Left lobe of liver (tissue), 2 donors: ENCODE measurements at regions not wholly inside any gene's neighbourhood (a gene's known extent, or its start where the extent isn't known, plus 50 kb on each side); places are given as distances from the start of the nearest gene placed in this dataset.
"Not testable (repeated sequence)": the region's sequence is repeated elsewhere in the genome, so short reads cannot be mapped to it uniquely, and the experiment has no call there.

ENCODE experiments used
- ATAC-seq: fragments of 200-7000 bp; cut with Tn5 transposase; one replicate; pipeline ENCODE4 v1.9.1; 2020; ENCODE audit warnings: mild to moderate bottlenecking, moderate library complexity
- DNase-seq: peaks from one replicate; pipeline ENCODE4 v3.0.0-alpha.2; 2020; ENCODE audit warnings: low spot score
- donor health status: DM: no; HTN: no; CAD: no; lungs with moderate emphysema.
- donor health status: DM: no; HTN: yes; CAD: no.

DNA sequence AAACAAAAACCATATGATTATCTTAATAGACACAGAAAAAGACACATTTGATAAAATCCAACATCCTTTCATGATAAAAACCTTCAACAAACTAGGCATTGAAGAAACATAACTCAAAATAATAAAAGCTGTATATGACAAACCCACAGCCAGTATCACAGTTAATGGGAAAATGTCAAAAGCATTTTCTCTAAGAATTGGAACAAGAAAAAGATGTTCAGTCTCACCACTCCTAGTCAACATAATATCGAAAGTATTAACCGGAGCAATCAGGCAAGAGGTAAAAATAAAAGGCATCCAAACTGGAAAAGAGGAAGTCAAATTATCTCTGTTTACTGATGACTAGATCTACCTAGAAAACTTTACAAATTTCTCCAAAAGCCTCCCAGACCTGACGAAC lies 684.2 kb upstream of the SPRY2 start:
- ATAC-seq (no peak), DNase-seq (no peak)

DNA sequence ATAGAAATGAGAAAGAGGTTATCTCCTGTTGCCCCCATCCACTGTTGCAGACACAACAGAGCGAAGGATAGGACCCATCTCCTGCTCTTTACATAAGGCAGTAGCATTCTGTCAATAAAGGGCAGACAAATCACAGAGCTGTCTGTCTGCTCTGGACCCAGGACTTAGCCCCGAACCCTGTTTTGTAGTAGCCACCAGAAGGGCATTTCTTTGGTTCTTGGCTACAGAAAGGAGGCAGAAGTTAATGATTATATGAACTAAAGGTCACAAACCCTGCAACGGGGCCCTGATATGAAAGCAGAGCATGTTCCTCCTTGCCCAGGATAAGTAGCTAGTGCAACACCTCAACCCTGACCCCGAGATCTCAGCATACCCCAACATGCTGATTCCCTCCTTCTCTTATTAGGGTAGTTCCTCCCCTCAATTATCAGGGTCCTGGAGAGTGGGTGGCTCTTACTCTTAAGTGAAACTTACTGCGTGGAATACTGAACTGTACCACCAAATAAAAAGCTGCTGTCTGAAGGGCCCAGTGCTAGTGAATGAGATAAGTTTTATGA lies 680.4 kb upstream of the SPRY2 start:
- peak; percentile 49 for DNase-seq
- ATAC-seq = peak; percentile 86

DNA sequence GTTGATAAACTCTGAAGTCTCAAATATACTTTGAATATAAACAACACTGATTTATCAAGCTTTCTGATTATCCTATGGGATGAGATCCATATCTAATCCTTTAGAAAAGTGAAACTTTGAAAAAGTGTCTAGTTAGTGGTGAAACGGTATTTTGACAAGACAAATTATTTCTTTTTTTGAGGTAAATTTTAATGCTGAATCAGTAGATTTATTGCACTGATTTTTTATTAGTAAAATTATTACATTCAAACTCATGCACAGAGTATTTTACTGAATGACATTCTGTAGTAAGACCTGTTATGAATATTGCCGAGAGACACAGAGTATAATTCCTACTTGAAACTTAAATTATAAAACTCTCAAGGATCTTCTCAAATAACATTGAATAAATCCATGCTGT lies 679.1 kb upstream of the SPRY2 start:
- ATAC-seq (no peak), DNase-seq (no peak)

DNA sequence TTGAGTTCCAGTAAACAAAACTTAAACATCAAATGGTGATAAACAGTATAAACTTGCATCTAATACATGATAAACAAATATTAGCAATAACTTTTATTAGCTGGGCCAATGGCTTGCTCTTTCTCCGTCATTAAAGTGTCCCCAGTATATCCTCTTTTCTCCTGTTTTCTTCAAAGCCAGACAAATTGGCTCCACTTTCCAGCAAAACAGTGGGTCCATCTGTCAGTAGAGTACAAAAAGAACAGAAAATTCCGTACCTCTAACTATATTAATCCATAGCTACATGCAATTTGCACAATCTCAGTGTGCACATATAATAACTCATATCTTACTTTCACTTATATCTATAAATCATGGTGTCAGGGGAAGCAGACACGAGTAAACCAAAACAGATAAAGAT lies 678.0 kb upstream of the SPRY2 start:
- DNase-seq (no peak), ATAC-seq (no peak)

DNA sequence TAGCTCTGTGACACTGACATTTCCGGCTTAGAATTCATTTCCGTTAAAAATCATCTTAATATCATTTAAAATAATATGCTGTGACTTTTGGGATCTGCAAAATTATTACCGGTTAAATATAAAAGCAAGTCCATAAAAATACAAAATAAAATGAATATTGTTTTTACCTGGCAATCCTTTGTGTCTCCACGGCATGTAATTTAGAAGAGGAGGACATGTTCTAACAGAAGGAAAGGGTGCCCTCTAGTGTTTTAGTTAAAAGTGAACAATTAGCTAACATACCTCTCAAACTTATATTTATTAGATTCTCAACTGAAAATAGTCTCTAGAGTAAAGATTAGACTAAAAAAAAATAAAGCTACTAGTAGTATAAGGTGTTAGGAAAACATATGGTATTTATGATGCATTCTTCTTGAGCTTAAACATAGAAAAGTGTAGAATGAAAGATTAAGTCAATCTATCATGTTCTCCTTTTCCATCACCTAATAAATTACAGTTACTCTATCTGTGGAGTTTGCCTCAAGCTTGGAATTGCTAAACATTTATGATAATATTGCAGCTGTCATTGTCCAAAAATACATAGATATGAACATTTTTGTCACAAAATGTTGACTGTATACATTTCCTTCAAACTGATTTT lies 676.7 kb upstream of the SPRY2 start:
- DNase-seq (no peak), ATAC-seq (peak; percentile 76)

DNA sequence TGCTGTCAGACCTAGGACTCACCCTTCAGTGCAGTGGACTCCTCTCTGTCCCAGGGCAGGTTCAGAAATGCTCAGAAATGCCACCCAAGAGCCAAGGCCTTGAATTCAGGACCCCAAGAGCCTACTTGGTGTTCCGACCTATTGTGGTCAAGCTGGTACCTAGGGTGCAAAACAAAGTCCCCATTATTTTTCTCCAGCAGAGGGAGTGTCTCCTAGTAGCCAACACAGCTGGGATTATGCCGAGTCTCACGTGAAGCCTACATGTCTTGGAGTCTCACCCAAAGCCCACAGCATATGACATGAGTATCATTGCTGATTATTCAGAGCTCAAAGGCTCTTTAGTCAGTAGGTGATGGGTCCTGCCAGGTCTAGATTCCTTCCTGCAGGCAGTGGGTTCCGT lies 671.1 kb upstream of the SPRY2 start:
- DNase-seq = no peak
- ATAC-seq = no peak

DNA sequence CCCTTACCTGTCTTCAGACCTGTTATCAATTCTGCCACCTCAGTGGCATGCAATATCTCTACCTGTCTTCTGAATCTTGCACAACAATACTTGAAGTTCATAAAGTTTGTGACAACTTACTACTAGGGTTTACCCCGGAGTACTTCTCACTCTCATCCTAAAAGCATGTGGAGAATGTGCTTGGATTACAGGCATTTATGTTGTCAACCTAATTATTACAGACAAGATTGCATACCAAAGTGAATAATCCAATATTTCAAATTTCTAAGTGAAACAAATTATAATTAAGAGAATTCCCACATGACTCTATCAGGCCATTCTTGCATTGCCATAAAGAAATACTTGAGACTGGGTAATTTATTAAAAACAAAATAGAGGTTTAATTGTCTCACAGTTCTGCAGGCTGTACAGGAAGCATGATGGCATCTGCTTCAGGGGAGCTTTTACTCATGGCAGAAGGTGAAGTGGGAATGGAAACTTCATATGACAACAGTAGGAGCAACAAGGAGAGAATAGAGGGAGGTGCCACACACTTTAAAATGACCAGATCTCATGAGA lies 661.0 kb upstream of the SPRY2 start:
- DNase-seq (no peak), ATAC-seq (no peak)

DNA sequence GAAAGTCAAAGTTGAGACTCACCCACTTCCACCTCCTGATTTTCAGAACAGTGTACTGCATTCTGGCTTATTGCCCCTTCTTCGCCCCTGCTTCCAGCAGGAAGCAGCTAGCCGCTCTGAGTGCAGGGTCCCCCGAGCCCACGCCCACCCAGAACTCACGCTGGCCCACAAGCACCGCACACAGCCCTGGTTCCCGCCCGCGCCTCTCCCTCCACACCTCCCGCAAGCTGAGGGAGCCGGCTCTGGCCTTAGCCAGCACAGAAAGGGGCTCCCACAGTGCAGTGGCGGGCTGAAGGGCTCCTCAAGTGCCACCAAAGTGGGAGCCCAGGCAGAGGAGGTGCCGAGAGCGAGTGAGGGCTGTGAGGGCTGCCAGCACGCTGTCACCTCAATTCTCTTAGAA lies 657.7 kb upstream of the SPRY2 start:
- ATAC-seq, DNase-seq: not testable (repeated sequence)

DNA sequence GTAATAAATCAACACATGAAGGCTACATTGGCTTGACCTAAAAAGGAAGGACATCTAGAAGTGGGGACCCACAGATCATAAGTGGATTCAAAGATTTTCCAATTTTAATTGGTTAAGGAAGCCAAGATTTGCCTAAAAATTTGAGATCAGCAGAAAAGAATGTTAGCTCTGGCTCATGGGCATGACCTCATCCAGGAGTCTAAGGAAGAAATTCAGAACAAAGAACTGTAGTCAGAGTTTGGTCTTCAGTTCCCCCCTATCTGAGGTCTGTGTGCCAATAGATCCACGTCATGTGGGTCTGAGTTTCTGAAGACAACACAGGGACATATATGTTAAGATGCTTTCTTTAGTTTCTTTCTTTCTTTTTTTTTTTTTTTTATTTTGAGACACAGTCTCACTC lies 648.8 kb upstream of the SPRY2 start:
- ATAC-seq (no peak), DNase-seq (no peak)

DNA sequence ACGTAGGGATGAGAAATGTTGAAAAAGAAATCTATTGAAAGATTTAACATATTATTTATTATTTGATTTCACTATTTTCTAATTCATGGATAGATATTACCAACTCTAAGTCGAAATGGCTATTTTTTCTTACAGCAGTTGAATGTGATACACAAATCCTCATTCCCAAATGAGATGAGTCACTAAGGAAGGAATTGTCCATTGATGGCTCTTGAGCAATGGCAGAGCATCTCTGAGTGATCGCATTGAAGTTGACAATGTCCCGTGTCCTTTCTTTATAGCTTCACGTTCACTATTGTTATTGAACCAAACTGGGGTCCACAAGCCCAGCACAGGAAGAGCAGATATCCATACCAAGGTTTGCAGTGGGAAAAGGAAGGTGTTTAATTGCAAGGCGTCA lies 648.3 kb upstream of the SPRY2 start:
- ATAC-seq = no peak
- no peak for DNase-seq

DNA sequence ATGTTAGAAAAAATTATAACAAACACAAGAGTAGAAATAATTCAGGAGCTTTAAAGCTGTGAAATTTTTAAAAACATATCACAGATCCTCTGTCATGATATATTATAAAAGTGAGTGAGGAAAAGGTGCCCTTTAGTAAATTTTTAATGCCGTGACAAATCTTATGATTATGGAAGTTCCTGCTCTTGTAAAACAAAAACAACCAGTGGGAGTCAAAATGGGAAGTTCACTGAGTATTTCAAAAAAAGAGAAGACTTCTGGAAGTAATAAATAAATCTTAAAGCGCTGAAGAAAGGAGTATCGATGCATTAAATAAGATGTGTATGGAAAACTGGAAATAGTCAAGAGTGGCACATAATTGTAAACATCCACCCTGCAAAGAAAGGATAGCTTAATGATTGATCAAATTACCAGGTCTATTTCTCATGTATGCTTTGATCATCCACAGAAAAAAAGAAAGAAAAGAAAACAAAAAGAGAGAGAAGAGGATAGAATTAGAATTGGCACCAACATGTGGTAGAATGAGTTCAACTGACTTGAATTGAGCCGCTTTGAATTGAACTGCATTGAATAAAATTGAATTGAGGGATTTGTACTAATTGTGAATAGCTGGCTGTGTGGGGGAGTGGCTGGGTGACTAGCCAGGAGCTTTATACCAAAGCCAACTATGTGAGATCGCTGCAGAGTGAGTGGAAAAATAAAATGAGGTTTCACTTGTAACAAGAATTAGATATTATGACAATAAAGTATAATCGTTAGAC lies 647.6 kb upstream of the SPRY2 start:
- no peak for ATAC-seq
- no peak for DNase-seq

DNA sequence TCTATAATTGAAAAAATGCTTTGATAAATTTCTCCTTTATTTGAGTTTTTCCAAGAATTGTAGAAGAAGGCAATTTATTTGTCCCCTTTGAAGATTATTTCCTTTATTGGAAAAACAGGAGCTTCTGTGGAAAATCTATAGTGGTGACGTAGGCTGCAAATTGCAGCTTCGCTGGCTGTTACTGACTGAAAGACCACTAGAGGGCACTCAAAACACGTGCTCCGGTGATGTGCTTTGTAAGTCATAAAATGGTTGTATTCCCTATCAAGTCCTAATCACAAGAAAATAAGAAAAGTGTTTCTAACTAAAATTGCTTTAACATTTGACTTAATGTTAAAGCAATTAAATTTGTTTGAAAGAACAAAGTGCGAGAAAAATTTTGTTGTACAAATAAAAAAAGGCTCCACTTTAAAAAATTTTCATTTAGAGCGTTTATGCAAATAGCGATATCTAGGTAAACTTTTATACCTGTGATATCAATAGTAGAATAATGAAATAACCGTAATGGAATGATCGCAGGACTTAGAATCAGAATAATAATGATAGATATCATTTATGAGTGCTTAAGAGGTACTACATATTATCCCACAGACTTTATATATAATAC lies 638.2 kb upstream of the SPRY2 start:
- ATAC-seq = peak; percentile 98
- DNase-seq = peak; percentile 52

DNA sequence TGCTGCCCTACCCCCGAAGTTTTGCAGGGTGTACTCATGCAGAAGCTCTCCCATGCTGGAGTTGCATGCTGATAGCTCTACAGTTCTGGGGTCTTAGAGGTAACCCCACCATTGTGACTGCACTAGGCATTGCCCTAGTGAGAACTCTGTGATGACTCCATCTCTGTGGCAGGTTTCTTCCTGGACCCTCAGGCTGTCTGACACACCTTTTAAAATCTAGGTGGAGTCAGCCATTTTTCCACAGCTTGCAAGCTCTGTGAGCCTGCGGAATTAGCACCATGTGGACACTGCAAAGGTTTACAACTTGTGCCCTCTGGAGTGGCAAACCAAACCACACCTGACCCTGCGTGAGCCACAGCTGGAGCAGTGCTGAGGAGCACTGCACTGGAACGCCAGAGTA lies 636.2 kb upstream of the SPRY2 start:
- ATAC-seq (no peak), DNase-seq (no peak)

DNA sequence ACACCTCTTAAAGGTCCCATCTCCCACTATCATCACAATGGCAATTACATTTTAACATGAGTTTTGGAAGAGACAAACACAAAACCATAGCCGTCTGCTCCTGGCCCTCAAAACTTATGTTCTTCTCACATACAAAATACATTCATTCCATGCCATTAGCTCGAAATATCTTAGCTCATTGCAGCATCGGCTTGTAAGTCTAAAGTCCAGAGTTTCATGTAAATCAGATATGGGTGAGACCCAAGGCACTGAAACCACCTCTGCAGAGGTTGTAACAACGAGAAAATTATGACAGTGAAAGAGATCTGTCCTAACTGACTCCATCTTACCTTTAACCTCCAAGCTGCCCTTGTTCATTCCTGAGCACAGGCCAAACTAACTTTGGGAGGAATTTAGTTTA lies 635.0 kb upstream of the SPRY2 start:
- ATAC-seq (peak; percentile 76), DNase-seq (no peak)

DNA sequence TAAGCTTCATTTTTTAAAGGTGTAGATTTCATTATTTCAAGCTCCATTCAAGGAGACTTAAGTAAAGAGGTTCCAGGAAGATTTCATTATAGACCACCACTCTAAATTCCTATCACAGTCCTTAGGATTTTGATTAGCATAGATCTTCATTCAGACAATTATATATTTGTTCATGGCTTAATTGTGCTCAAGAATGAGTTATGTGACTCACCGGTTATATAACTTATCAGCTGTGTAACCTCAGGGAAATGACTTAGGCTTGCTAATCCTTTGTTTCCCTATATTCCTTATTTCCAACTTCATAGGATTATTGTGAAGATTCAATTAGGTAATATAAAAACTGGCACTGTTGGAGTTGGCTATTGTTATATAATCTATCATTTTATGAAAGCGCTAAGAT lies 632.8 kb upstream of the SPRY2 start:
- ATAC-seq (no peak), DNase-seq (no peak)

DNA sequence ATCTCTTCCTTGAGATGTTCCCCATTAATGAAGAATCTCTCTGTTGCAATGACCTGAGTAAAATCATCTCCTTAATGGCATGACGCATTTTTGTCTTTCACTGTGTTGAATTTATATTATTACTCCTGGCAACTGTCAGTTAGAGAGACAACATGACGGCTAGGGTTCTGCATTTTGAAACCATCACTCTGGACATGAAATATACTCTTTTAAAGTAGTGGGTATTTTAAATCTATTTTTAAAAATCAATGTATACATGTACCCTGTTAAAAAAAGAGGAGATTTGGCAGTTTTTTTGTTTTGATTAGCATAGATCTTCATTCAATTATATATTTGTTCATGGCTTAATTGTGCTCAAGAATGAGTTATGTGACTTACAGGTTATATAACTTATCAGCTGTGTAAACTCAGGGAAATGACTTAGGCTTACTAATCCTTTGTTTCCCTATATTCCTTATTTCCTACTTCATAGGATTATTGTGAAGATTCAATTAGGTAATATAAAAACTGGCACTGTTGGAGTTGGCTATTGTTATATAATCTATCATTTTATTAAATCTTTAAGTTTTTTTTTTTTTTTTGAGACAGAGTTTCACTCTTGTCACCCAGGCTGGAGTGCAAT lies 632.0 kb upstream of the SPRY2 start:
- DNase-seq (no peak), ATAC-seq (no peak)

DNA sequence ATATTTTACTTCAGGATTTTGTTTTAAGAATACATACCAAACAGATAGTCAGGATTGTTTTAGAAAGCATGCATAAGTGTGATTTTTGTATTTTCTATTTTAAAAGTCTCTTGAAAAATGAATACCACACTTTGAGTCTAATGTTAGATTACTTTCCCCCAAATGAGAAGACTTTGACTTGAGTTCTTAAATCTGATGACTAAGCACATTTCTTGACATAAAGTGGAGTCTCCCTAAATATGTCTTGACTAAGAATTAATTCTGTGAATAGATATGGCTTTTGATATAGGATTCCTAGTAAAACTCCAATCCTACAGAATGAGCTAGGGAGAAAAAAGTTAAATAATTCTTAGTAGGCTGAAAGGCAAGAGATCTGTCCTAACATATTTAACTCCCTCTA lies 624.2 kb upstream of the SPRY2 start:
- ATAC-seq (no peak), DNase-seq (no peak)

DNA sequence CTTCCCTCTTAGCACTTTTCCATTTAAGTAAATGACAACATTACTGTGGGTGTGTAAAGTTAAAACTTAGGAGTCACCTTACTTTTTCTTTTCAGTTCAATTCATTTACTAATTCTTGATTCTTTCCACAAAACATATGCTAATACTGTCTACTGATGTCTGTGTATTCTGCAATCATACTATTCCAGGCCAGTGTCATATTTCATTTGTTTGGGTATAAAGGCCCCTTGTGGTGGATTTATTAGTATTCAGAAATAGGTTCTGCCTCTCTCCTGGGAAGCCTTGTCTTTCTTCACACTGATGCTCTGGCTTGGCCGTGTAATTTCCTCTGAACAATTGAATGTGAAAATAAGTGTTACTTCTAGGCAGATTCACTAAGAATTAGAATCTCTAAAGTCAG lies 621.9 kb upstream of the SPRY2 start:
- DNase-seq (no peak), ATAC-seq (no peak)

DNA sequence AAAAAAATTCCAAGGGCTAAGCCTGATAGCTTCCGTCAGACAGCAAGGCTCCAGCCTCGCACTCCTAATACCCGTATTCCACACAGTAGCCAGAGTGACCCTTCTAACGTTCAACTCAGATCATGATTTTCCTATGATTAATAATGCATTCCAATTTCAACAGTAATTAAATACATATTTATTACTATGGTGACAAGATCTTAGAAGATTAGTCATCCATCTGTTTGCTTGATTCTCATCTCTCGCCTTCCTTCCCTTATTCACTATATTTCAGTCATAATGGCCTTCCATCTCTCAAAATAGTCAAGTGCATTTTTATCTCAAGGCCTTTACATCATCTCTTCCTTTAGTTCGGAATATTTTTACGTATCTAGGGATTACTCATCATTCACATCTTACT lies 621.2 kb upstream of the SPRY2 start:
- ATAC-seq (no peak), DNase-seq (no peak)

DNA sequence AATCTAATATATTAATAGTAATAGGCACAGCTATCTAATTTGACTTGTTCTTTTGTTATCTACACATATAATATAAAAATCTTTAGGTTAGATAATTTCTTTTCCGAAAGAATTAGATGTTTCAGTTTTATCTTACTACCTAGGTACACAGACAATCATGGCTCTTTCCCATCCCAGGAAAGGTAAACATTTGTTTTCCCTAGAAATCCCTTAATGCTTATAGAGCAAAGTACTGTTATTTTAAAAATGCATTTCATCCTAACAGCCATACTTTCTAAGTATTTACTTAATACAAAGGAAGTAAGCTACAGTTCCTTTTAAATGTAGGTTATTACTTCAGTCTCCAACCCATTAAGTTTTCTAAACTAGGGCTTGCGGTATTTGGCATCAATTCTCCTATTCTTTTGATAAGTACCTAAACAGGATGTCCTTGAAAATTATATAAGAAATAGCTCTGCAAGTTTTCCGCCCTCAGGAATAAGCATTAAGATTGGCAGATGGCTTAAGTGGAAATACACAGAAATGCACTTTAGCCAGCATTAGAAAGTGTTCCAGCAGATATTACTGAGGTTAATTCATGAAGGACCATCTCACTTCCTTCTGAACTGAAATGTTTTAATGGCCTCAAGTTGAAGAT lies 616.2 kb upstream of the SPRY2 start:
- no peak for ATAC-seq
- DNase-seq = no peak

DNA sequence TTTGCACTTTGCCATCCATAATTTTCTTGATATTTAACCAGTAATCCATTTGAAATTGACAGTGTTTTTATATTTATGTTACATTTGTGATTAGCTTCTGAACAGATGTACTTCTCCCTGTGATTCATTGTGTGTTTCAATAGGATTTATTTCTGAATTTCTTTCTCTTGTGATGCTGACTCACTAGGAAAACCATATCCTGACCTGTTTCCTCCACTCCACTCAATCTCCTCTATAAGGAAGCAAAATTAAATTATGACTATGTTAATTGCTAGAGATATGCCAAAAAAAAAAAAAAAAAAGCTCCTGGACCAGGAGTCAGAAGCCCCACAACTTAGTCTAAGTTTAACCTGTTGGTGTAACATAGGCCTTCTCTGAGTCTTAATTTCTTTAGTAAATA lies 614.6 kb upstream of the SPRY2 start:
- no peak for ATAC-seq
- DNase-seq = no peak
